ENCODE measurements at regions not wholly inside any gene's neighbourhood (a gene's known extent, or its start where the extent isn't known, plus 50 kb on each side); places are given as distances from the start of the nearest gene placed in this dataset.

- TF ChIP-seq CTCF (IDR thresholded peaks at IDR 0.05 in 4 of 5, conservative IDR thresholded peaks at IDR 0.05 in 1 of 5) (no peak), POLR2A (IDR thresholded peaks at IDR 0.05) (no peak)
- in situ Hi-C loops (cut with MboI; ENCODE audit: low sequenced_read_pairs in 4 of 4) (no loop called here), intact Hi-C loops (cut with DNase I; ENCODE audit: low total_unique reads) (no loop called here)
- H3K27ac ChIP-seq, result no peak overlapping the region
- no peaks in the 10 kb centered on the region for H3K27me3 ChIP-seq
- H3K9me3 ChIP-seq, result no peaks in the 10 kb centered on the region
- ATAC-seq, result no peak
- DNase-seq, result no peak
- no peaks in the 10 kb centered on the region for H3K4me1 ChIP-seq
- no peak overlapping the region for H3K4me3 ChIP-seq
- no peaks in the 10 kb centered on the region for H3K36me3 ChIP-seq
These were observed 454.3 kb downstream of the HAPSTR1 start for GRCh38 chr16:9545522-9546437.

GRCh38 chr16:9546438-9546786 is 455.0 kb downstream of the HAPSTR1 start:
- Histone ChIP-seq H3K4me3 (no peak overlapping the region), H3K27me3 (no peaks in the 10 kb centered on the region), H3K9me3 (no peaks in the 10 kb centered on the region), H3K27ac (no peak overlapping the region), H3K4me1 (no peaks in the 10 kb centered on the region), H3K36me3 (no peaks in the 10 kb centered on the region)
- in situ Hi-C loops (cut with MboI; ENCODE audit: low sequenced_read_pairs in 4 of 4) (no loop called here), intact Hi-C loops (cut with DNase I; ENCODE audit: low total_unique reads) (no loop called here)
- no peak for DNase-seq
- no peak for TF ChIP-seq POLR2A (IDR thresholded peaks at IDR 0.05)
- TF ChIP-seq CTCF (IDR thresholded peaks at IDR 0.05 in 4 of 5, conservative IDR thresholded peaks at IDR 0.05 in 1 of 5), result no peak
- no peak for ATAC-seq

- ATAC-seq, result no peak
These were observed 458.0 kb downstream of the HAPSTR1 start for GRCh38 chr16:9549487-9549886.

GRCh38 chr16:9555051-9555450 is 463.6 kb downstream of the HAPSTR1 start:
- H3K36me3 ChIP-seq, result no peaks in the 10 kb centered on the region
- H3K9me3 ChIP-seq, result no peaks in the 10 kb centered on the region
- DNase-seq (no peak), ATAC-seq (no peak)
- in situ Hi-C loops (cut with MboI; ENCODE audit: low sequenced_read_pairs in 4 of 4), result no loop called here
- H3K27me3 ChIP-seq, result no peaks in the 10 kb centered on the region
- no peak for TF ChIP-seq CTCF (IDR thresholded peaks at IDR 0.05 in 4 of 5, conservative IDR thresholded peaks at IDR 0.05 in 1 of 5)
- TF ChIP-seq POLR2A (IDR thresholded peaks at IDR 0.05), result no peak
- no peak overlapping the region for H3K4me3 ChIP-seq
- H3K4me1 ChIP-seq, result no peaks in the 10 kb centered on the region
- no peak overlapping the region for H3K27ac ChIP-seq
- intact Hi-C loops (cut with DNase I; ENCODE audit: low total_unique reads), result no loop called here

More at GRCh38 chr16:9549487-9549886, 458.0 kb downstream of the HAPSTR1 start:
- in situ Hi-C loops (cut with MboI; ENCODE audit: low sequenced_read_pairs in 4 of 4), result no loop called here
- Histone ChIP-seq H3K27ac (no peak overlapping the region), H3K27me3 (no peaks in the 10 kb centered on the region), H3K9me3 (no peaks in the 10 kb centered on the region), H3K4me3 (no peak overlapping the region), H3K4me1 (no peaks in the 10 kb centered on the region), H3K36me3 (no peaks in the 10 kb centered on the region)
- intact Hi-C loops (cut with DNase I; ENCODE audit: low total_unique reads), result no loop called here
- TF ChIP-seq CTCF (IDR thresholded peaks at IDR 0.05 in 4 of 5, conservative IDR thresholded peaks at IDR 0.05 in 1 of 5) (no peak), POLR2A (IDR thresholded peaks at IDR 0.05) (no peak)
- no peak for DNase-seq
